ENCODE measurements at regions not wholly inside any gene's neighbourhood (a gene's known extent, or its start where the extent isn't known, plus 50 kb on each side); places are given as distances from the start of the nearest gene placed in this dataset.
"Not testable (repeated sequence)": the region's sequence is repeated elsewhere in the genome, so short reads cannot be mapped to it uniquely, and the experiment has no call there.

GRCh38 chrX:121571333-121571732 lies 523.9 kb downstream of the GLUD2 start:
- no peaks in the 10 kb centered on the region; the same call in 1 of the 2 replicates for H3K9me3 ChIP-seq (ENCODE audit: control insufficient read depth, insufficient read depth, low read depth, low read length)
- H3K27ac ChIP-seq (ENCODE audit: extremely low read depth, low read depth, low read length): no peak overlapping the region
- TF ChIP-seq ZFHX2 (tag by site-specific recombination; conservative IDR thresholded peaks at IDR 0.05) (no peak), ZNF747 (tag by site-specific recombination; IDR thresholded peaks at IDR 0.05) (no peak), YY1 (tag by site-specific recombination; IDR thresholded peaks at IDR 0.05) (no peak), ZNF645 (tag by site-specific recombination; IDR thresholded peaks at IDR 0.05) (no peak), ZNF548 (tag by site-specific recombination; IDR thresholded peaks at IDR 0.05) (no peak), ZNF274 (IDR thresholded peaks at IDR 0.05; ENCODE audit: low read length) (no peak), ZNF274 (tag by site-specific recombination; IDR thresholded peaks at IDR 0.05; ENCODE audit: borderline replicate concordance) (no peak)
- no peak overlapping the region for H3K4me3 ChIP-seq (ENCODE audit: low read depth, low read length)
- H3K4me1 ChIP-seq (ENCODE audit: control insufficient read depth, insufficient read depth, low read length): no peaks in the 10 kb centered on the region
- ChIA-PET POLR2A (no interaction called here), CTCF (no interaction called here)
- H3K36me3 ChIP-seq (ENCODE audit: control insufficient read depth in 2 of 2, insufficient read depth in 1 of 2, low read length in 2 of 2): no peaks in the 10 kb centered on the region

- H3K36me3 ChIP-seq (ENCODE audit: control insufficient read depth in 2 of 2, insufficient read depth in 1 of 2, low read length in 2 of 2); H3K27ac ChIP-seq (ENCODE audit: extremely low read depth, low read depth, low read length); H3K4me1 ChIP-seq (ENCODE audit: control insufficient read depth, insufficient read depth, low read length); H3K4me3 ChIP-seq (ENCODE audit: low read depth, low read length); H3K9me3 ChIP-seq (ENCODE audit: control insufficient read depth, insufficient read depth, low read depth, low read length); POLR2A ChIA-PET: not testable (repeated sequence)
- CTCF ChIA-PET: interaction anchor here (0.6 to 0.9 kb wide), 2 partner anchors 8 to 57 kb away, joined by 3 read pairs; no protein-coding TSS in a partner anchor
- TF ChIP-seq ZNF146 (tag by site-specific recombination; IDR thresholded peaks at IDR 0.05): peak; percentile 88
These were observed 527.0 kb downstream of the GLUD2 start for GRCh38 chrX:121574384-121574783.

GRCh38 chrX:121579016-121579760 lies 531.8 kb downstream of the GLUD2 start:
- no peak overlapping the region for H3K27ac ChIP-seq (ENCODE audit: extremely low read depth, low read depth, low read length)
- H3K4me1 ChIP-seq (ENCODE audit: control insufficient read depth, insufficient read depth, low read length): no peaks in the 10 kb centered on the region
- CTCF ChIA-PET: interaction anchor here (0.5 to 1.1 kb wide), 5 partner anchors 16 to 789 kb away, joined by 3 to 4 read pairs (median 3); no protein-coding TSS in a partner anchor
- no peak for TF ChIP-seq PATZ1 (tag by site-specific recombination; IDR thresholded peaks at IDR 0.05)
- peak; percentile 19 for TF ChIP-seq ZNF654 (tag by site-specific recombination; IDR thresholded peaks at IDR 0.05; ENCODE audit: low read depth)
- no peaks in the 10 kb centered on the region for H3K36me3 ChIP-seq (ENCODE audit: control insufficient read depth in 2 of 2, insufficient read depth in 1 of 2, low read length in 2 of 2)
- H3K9me3 ChIP-seq (ENCODE audit: control insufficient read depth, insufficient read depth, low read depth, low read length): no peaks in the 10 kb centered on the region
- H3K4me3 ChIP-seq (ENCODE audit: low read depth, low read length): no peak overlapping the region
- POLR2A ChIA-PET: no interaction called here

- ChIA-PET CTCF (interaction anchor here (0.7 to 0.8 kb wide), 2 partner anchors 8 to 22 kb away, joined by 3 read pairs; no protein-coding TSS in a partner anchor), POLR2A (no interaction called here)
These were observed 534.5 kb downstream of the GLUD2 start for GRCh38 chrX:121581885-121582284.

More at GRCh38 chrX:121581885-121582284, 534.5 kb downstream of the GLUD2 start:
- no peak overlapping the region for H3K4me3 ChIP-seq (ENCODE audit: low read depth, low read length)
- no peak overlapping the region for H3K27ac ChIP-seq (ENCODE audit: extremely low read depth, low read depth, low read length)
- H3K36me3 ChIP-seq (ENCODE audit: control insufficient read depth in 2 of 2, insufficient read depth in 1 of 2, low read length in 2 of 2): no peaks in the 10 kb centered on the region
- H3K4me1 ChIP-seq (ENCODE audit: control insufficient read depth, insufficient read depth, low read length): no peaks in the 10 kb centered on the region
- no peaks in the 10 kb centered on the region for H3K9me3 ChIP-seq (ENCODE audit: control insufficient read depth, insufficient read depth, low read depth, low read length)
- no peak for TF ChIP-seq ZNF391 (tag by site-specific recombination; IDR thresholded peaks at IDR 0.05; ENCODE audit: borderline replicate concordance, low read depth)
- no peak for TF ChIP-seq GLI4 (tag by site-specific recombination; IDR thresholded peaks at IDR 0.05)
- TF ChIP-seq ZNF211 (tag by site-specific recombination; IDR thresholded peaks at IDR 0.05; ENCODE audit: low read depth): no peak
- TF ChIP-seq ZNF394 (tag by site-specific recombination; IDR thresholded peaks at IDR 0.05; ENCODE audit: borderline replicate concordance): no peak
- TF ChIP-seq ZNF600 (tag by site-specific recombination; IDR thresholded peaks at IDR 0.05): no peak
- TF ChIP-seq ZBTB26 (tag by site-specific recombination; optimal IDR thresholded peaks at IDR 0.05): no peak
- TF ChIP-seq ZNF76 (tag by site-specific recombination; IDR thresholded peaks at IDR 0.05; ENCODE audit: borderline replicate concordance, low read depth): no peak
- TF ChIP-seq ZNF792 (tag by site-specific recombination; IDR thresholded peaks at IDR 0.05): no peak
- TF ChIP-seq ZNF544 (tag by site-specific recombination; IDR thresholded peaks at IDR 0.05): no peak
- no peak for TF ChIP-seq ZNF184 (tag by site-specific recombination; IDR thresholded peaks at IDR 0.05)
- no peak for TF ChIP-seq OVOL3 (tag by site-specific recombination; IDR thresholded peaks at IDR 0.05)
- TF ChIP-seq ZNF660 (tag by site-specific recombination; IDR thresholded peaks at IDR 0.05): no peak
